ENCODE measurements at regions not wholly inside any gene's neighbourhood (a gene's known extent, or its start where the extent isn't known, plus 50 kb on each side); places are given as distances from the start of the nearest gene placed in this dataset.

DNA sequence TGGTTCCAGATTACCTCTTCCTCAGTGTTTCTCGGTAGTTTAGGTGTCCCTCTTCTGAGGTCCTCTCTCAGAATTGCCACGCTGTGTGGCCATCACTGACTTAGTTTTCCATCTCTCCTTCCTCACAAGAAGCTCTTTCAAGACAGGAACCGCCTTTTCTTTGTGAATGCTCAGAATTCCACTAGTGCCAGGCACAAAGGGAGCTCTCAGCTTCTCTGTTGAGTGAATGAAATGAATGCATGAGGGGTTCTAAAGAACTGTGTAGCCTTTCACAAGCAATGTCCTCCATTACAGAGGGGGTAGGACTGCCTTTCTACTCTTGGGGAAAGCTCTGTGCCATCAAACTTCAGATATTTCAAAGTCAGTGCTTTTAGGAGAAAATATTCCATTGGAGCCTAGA lies 546.8 kb downstream of the RWDD3 start:
- TF ChIP-seq CTCF (IDR thresholded peaks at IDR 0.05; ENCODE audit: control extremely low read depth in 1 of 3, insufficient read depth in 1 of 3, low read depth in 1 of 3, low read length in 3 of 3) = no peak
- TF ChIP-seq EZH2 (IDR thresholded peaks at IDR 0.05; ENCODE audit: low read depth, low read length, severe bottlenecking) = no peak
- TF ChIP-seq, protein P1, sequence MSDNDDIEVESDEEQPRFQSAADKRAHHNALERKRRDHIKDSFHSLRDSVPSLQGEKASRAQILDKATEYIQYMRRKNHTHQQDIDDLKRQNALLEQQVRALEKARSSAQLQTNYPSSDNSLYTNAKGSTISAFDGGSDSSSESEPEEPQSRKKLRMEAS (IDR thresholded peaks at IDR 0.05) = no peak
- TF ChIP-seq SIN3A (conservative IDR thresholded peaks at IDR 0.05 in 1 of 2, IDR thresholded peaks at IDR 0.05 in 1 of 2; ENCODE audit: low read depth in 1 of 2, low read length in 2 of 2) = no peak
- TF ChIP-seq GABPA (IDR thresholded peaks at IDR 0.05; ENCODE audit: borderline replicate concordance, insufficient read depth, low read length) = no peak
- TF ChIP-seq POLR2A (IDR thresholded peaks at IDR 0.05; ENCODE audit: control extremely low read depth in 1 of 2, low read depth in 2 of 2, low read length in 2 of 2) = no peak

Measured in H1 (cell line).